ENCODE measurements at regions not wholly inside any gene's neighbourhood (a gene's known extent, or its start where the extent isn't known, plus 50 kb on each side); places are given as distances from the start of the nearest gene placed in this dataset.

- POLR2A ChIA-PET (ENCODE audit: unreplicated experiment): no interaction called here
- CTCF ChIA-PET: no interaction called here
- no peak for DNase-seq
- no peaks in the 10 kb centered on the region for H3K9me2 ChIP-seq (ENCODE audit: insufficient read depth)
- TF ChIP-seq EZH2 (IDR thresholded peaks at IDR 0.05; ENCODE audit: low read depth): no peak
- no peak for TF ChIP-seq CTCF (conservative IDR thresholded peaks at IDR 0.05)
- no peaks in the 10 kb centered on the region for H3K4me1 ChIP-seq (replicated peaks; ENCODE audit: insufficient read depth)
- no peaks in the 10 kb centered on the region for H3K9me3 ChIP-seq (ENCODE audit: insufficient read depth, low read depth)
- H3K4me3 ChIP-seq: no peak overlapping the region
- no peaks in the 10 kb centered on the region for H4K20me1 ChIP-seq (ENCODE audit: insufficient read depth)
- no peak overlapping the region for H3K4me2 ChIP-seq
- no peaks in the 10 kb centered on the region for H3F3A ChIP-seq (ENCODE audit: insufficient read depth, low read depth)
- BruUV-seq (replicated peaks): no TSS peak
- H3K79me2 ChIP-seq (ENCODE audit: low read depth): no peaks in the 10 kb centered on the region
- no peaks in the 10 kb centered on the region for H3K27me3 ChIP-seq (ENCODE audit: insufficient read depth, low read depth)
- intact Hi-C loops (cut with micrococcal nuclease; ENCODE audit: unreplicated experiment): no loop called here
- no peaks in the 10 kb centered on the region for H3K36me3 ChIP-seq (ENCODE audit: low read depth)
- H3K27ac ChIP-seq: no peak overlapping the region
- H2AFZ ChIP-seq: no peak overlapping the region
These were observed 91.6 kb upstream of the STX18 start for GRCh38 chr4:4633431-4633830.

- Histone ChIP-seq H3K4me1 (replicated peaks; ENCODE audit: insufficient read depth) (no peaks in the 10 kb centered on the region), H3K36me3 (ENCODE audit: low read depth) (no peaks in the 10 kb centered on the region), H3F3A (ENCODE audit: insufficient read depth, low read depth) (no peaks in the 10 kb centered on the region), H3K4me3 (no peak overlapping the region), H3K4me2 (no peak overlapping the region), H3K9me2 (ENCODE audit: insufficient read depth) (no peaks in the 10 kb centered on the region), H4K20me1 (ENCODE audit: insufficient read depth) (no peaks in the 10 kb centered on the region), H3K27me3 (ENCODE audit: insufficient read depth, low read depth) (no peaks in the 10 kb centered on the region), H3K9me3 (ENCODE audit: insufficient read depth, low read depth) (no peaks in the 10 kb centered on the region), H3K79me2 (ENCODE audit: low read depth) (no peaks in the 10 kb centered on the region), H2AFZ (no peak overlapping the region), H3K27ac (no peak overlapping the region)
- no TSS peak for BruUV-seq (replicated peaks)
- ChIA-PET POLR2A (ENCODE audit: unreplicated experiment) (interaction anchor here (0.6 kb wide), 1 partner anchor 56 kb away, joined by 4 read pairs; no protein-coding TSS in a partner anchor), CTCF (no interaction called here)
- intact Hi-C loops (cut with micrococcal nuclease; ENCODE audit: unreplicated experiment): no loop called here
- DNase-seq: no peak
- no peak for TF ChIP-seq EZH2 (IDR thresholded peaks at IDR 0.05; ENCODE audit: low read depth)
- no peak for TF ChIP-seq CTCF (conservative IDR thresholded peaks at IDR 0.05)
These were observed 89.3 kb upstream of the STX18 start for GRCh38 chr4:4631150-4631549.

GRCh38 chr4:4627906-4628305 lies 86.1 kb upstream of the STX18 start:
- ChIA-PET CTCF (no interaction called here), POLR2A (ENCODE audit: unreplicated experiment) (no interaction called here)
- TF ChIP-seq CTCF (conservative IDR thresholded peaks at IDR 0.05) (no peak), EZH2 (IDR thresholded peaks at IDR 0.05; ENCODE audit: low read depth) (no peak)
- Histone ChIP-seq H3K27me3 (ENCODE audit: insufficient read depth, low read depth) (no peaks in the 10 kb centered on the region), H4K20me1 (ENCODE audit: insufficient read depth) (no peaks in the 10 kb centered on the region), H2AFZ (no peak overlapping the region), H3K4me2 (no peak overlapping the region), H3K79me2 (ENCODE audit: low read depth) (no peaks in the 10 kb centered on the region), H3K4me1 (replicated peaks; ENCODE audit: insufficient read depth) (no peaks in the 10 kb centered on the region), H3K27ac (no peak overlapping the region), H3K9me3 (ENCODE audit: insufficient read depth, low read depth) (no peaks in the 10 kb centered on the region), H3K9me2 (ENCODE audit: insufficient read depth) (no peaks in the 10 kb centered on the region), H3K36me3 (ENCODE audit: low read depth) (no peaks in the 10 kb centered on the region), H3F3A (ENCODE audit: insufficient read depth, low read depth) (no peaks in the 10 kb centered on the region), H3K4me3 (no peak overlapping the region)
- BruUV-seq (replicated peaks): no TSS peak
- DNase-seq: no peak
- intact Hi-C loops (cut with micrococcal nuclease; ENCODE audit: unreplicated experiment): no loop called here

Measured in PC-9 (cell line).